Neural cell (in vitro differentiated cells): ENCODE measurements at regions not wholly inside any gene's neighbourhood (a gene's known extent, or its start where the extent isn't known, plus 50 kb on each side); places are given as distances from the start of the nearest gene placed in this dataset.

ENCODE experiments used
- CTCF ChIP-seq: fragments of 450-650 bp; IDR thresholded peaks from 2 replicates; pipeline ENCODE4 v1.5.1; 2014; ENCODE audit warnings: antibody characterized with exemption, mild to moderate bottlenecking, moderate library complexity; ENCODE audit not compliant: poor library complexity, severe bottlenecking
- POLR2AphosphoS5 ChIP-seq: IDR thresholded peaks from 2 replicates; pipeline ENCODE4 v1.6.1; 2012
- TAF1 ChIP-seq: IDR thresholded peaks from 2 replicates; pipeline ENCODE4 v1.6.1; 2012; ENCODE audit warnings: low read depth

- TF ChIP-seq CTCF = no peak
- TF ChIP-seq TAF1 = no peak
- no peak for TF ChIP-seq POLR2AphosphoS5
Observed at GRCh38 chr11:95585752-95586077, 203.9 kb downstream of the FAM76B start.
